ENCODE measurements at regions not wholly inside any gene's neighbourhood (a gene's known extent, or its start where the extent isn't known, plus 50 kb on each side); places are given as distances from the start of the nearest gene placed in this dataset.

- TF ChIP-seq CTCF (IDR thresholded peaks at IDR 0.05; ENCODE audit: low read depth, low read length): no peak
- peaks cover 65% of the 10 kb centered on the region for H3K27me3 ChIP-seq (ENCODE audit: insufficient read depth, low read depth, severe bottlenecking)
- H3K27ac ChIP-seq: no peak overlapping the region
- no peak for DNase-seq
- H3K9me3 ChIP-seq (ENCODE audit: severe bottlenecking): peaks cover 10% of the 10 kb centered on the region
- H3K4me3 ChIP-seq (ENCODE audit: low read depth, low read length): no peak overlapping the region
- H3K36me3 ChIP-seq: no peaks in the 10 kb centered on the region
These were observed 109.9 kb upstream of the MOCS1 start for GRCh38 chr6:40044196-40044595.

GRCh38 chr6:40042232-40042631 lies 108.0 kb upstream of the MOCS1 start:
- H3K4me3 ChIP-seq (ENCODE audit: low read depth, low read length): no peak overlapping the region
- peaks cover 65% of the 10 kb centered on the region for H3K27me3 ChIP-seq (ENCODE audit: insufficient read depth, low read depth, severe bottlenecking)
- no peaks in the 10 kb centered on the region for H3K36me3 ChIP-seq
- peaks cover 10% of the 10 kb centered on the region for H3K9me3 ChIP-seq (ENCODE audit: severe bottlenecking)
- TF ChIP-seq CTCF (IDR thresholded peaks at IDR 0.05; ENCODE audit: low read depth, low read length): no peak
- H3K27ac ChIP-seq: no peak overlapping the region
- DNase-seq: no peak

GRCh38 chr6:40039042-40039441 lies 104.8 kb upstream of the MOCS1 start:
- no peak for TF ChIP-seq CTCF (IDR thresholded peaks at IDR 0.05; ENCODE audit: low read depth, low read length)
- H3K4me3 ChIP-seq (ENCODE audit: low read depth, low read length): no peak overlapping the region
- no peak for DNase-seq
- no peak overlapping the region for H3K27ac ChIP-seq
- no peaks in the 10 kb centered on the region for H3K36me3 ChIP-seq
- H3K9me3 ChIP-seq (ENCODE audit: severe bottlenecking): peaks cover 10% of the 10 kb centered on the region
- peaks cover 55% of the 10 kb centered on the region for H3K27me3 ChIP-seq (ENCODE audit: insufficient read depth, low read depth, severe bottlenecking)

- no peak overlapping the region for H3K4me3 ChIP-seq (ENCODE audit: low read depth, low read length)
- peaks cover 52% of the 10 kb centered on the region for H3K27me3 ChIP-seq (ENCODE audit: insufficient read depth, low read depth, severe bottlenecking)
- no peaks in the 10 kb centered on the region for H3K36me3 ChIP-seq
- no peak for TF ChIP-seq CTCF (IDR thresholded peaks at IDR 0.05; ENCODE audit: low read depth, low read length)
- no peak overlapping the region for H3K27ac ChIP-seq
- H3K9me3 ChIP-seq (ENCODE audit: severe bottlenecking): peaks cover 10% of the 10 kb centered on the region
- no peak for DNase-seq
These were observed 104.4 kb upstream of the MOCS1 start for GRCh38 chr6:40038626-40039025.

GRCh38 chr6:40037271-40037670 lies 103.0 kb upstream of the MOCS1 start:
- H3K27ac ChIP-seq: no peak overlapping the region
- H3K27me3 ChIP-seq (ENCODE audit: insufficient read depth, low read depth, severe bottlenecking): peaks cover 47% of the 10 kb centered on the region
- no peaks in the 10 kb centered on the region for H3K36me3 ChIP-seq
- no peak for TF ChIP-seq CTCF (IDR thresholded peaks at IDR 0.05; ENCODE audit: low read depth, low read length)
- peaks cover 10% of the 10 kb centered on the region for H3K9me3 ChIP-seq (ENCODE audit: severe bottlenecking)
- no peak for DNase-seq
- no peak overlapping the region for H3K4me3 ChIP-seq (ENCODE audit: low read depth, low read length)

- Histone ChIP-seq H3K4me3 (ENCODE audit: low read depth, low read length) (no peak overlapping the region), H3K27me3 (ENCODE audit: insufficient read depth, low read depth, severe bottlenecking) (peaks cover 44% of the 10 kb centered on the region), H3K9me3 (ENCODE audit: severe bottlenecking) (peaks cover 4% of the 10 kb centered on the region), H3K27ac (no peak overlapping the region), H3K36me3 (no peaks in the 10 kb centered on the region)
- no peak for DNase-seq
- no peak for TF ChIP-seq CTCF (IDR thresholded peaks at IDR 0.05; ENCODE audit: low read depth, low read length)
These were observed 101.9 kb upstream of the MOCS1 start for GRCh38 chr6:40036186-40036585.
